ENCODE measurements at regions not wholly inside any gene's neighbourhood (a gene's known extent, or its start where the extent isn't known, plus 50 kb on each side); places are given as distances from the start of the nearest gene placed in this dataset.

DNA sequence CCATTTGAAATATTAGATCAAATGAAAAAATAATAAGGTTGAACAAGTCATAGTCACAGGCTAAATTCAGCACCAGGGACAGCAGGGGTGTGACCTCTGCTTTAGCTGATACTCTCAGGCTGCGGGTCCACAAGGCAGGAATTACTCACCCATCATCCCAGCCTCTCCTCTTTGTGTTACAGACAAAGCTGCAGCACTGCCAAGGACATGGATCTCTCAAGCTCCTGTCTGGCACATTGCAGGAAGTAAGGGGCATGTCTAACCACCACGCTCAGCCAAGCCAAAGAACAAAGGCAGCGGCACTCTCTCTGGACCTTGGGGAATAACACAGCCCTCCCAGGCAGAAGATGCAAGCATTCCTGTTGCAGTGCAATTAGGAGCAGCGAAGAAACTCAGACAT is 783.8 kb downstream of the VRK1 start:
- DNase-seq (ENCODE audit: low spot score) = no peak

DNA sequence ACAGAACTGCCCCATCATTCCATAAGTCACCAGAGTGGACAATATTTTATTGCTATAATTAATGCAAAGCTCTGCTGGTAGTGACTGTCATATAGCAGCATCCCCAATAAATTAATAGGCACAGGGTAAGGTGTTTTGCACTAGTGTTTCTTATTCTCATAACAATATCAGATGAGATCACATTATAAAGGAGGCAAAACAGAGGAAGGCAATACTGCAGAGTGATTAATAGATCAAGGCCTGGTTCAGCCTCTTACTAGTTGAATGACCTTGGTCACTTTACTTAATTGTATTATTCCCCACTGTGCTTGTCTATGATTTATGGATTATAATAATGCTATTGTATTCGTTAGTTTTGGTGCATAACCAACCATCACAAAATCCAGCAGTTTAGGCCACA is 784.8 kb downstream of the VRK1 start:
- no peak for DNase-seq (ENCODE audit: low spot score)

DNA sequence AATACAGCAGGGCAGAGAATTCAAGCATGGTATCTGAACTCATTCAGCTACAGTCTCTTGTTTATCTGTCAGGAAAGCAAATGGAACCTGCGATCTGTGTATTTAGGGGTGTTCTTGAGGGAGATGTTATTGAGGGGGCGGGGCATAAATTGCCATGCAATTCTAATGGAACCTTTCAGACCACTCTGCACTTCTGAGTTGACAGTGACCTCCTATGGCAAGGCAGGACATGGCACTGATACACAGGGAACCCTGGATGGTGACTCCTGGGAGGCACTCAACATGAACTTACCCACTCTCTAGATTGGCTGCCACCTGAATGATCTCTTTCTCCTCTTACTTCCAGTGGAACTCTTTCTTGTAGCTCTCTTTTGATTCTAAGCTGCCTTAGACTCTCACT is 787.3 kb downstream of the VRK1 start:
- no peak for DNase-seq (ENCODE audit: low spot score)

DNA sequence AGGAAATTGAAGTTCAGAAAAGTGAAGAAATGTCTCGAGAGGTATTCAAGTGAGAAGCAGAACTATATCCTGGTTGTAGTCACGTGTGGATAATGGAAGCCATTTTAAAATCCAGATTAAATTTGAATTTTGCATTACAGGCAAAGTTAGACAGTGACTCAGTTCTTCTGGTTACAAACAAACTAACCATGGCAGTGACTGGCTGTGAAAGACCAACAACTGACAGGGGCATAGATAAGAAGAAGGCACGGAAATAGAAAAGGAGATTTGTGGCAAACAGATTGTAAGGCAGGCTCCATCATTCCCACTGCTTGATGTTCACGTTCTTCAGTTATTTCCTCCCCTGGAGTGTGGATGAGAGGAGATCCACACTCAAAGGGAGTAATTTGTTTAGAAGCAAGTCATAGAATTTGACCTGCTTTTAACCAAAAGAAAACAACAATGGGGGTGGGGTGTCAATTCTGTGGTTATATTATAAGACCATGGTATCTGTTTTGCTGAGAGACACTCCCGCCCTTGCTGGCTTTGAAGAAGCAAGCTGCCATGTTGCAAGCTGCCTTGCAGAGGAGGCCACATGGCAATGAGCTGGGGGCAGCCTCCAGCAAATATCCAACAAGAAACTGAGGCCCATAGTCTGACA is 795.3 kb downstream of the VRK1 start:
- no peak for DNase-seq (ENCODE audit: low spot score)

DNA sequence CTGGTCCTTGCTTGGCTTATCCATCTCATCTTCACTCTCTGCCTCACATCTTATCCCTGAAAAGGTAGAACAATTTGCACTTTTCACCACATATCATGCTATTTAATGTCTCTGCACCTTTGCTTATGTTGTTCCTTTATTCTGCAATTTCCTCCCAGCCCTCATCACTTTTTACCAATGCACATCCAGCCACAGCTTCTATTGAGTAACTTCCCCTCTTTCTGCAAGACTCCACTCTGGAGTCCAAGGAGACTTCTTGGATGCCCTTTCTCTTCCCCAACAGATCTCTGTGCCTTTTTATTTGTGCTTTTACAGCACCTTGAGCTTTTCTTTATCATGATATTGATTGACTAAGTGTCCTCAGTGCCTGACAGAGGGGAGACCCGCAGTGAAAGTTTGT is 797.1 kb downstream of the VRK1 start:
- no peak for DNase-seq (ENCODE audit: low spot score)

DNA sequence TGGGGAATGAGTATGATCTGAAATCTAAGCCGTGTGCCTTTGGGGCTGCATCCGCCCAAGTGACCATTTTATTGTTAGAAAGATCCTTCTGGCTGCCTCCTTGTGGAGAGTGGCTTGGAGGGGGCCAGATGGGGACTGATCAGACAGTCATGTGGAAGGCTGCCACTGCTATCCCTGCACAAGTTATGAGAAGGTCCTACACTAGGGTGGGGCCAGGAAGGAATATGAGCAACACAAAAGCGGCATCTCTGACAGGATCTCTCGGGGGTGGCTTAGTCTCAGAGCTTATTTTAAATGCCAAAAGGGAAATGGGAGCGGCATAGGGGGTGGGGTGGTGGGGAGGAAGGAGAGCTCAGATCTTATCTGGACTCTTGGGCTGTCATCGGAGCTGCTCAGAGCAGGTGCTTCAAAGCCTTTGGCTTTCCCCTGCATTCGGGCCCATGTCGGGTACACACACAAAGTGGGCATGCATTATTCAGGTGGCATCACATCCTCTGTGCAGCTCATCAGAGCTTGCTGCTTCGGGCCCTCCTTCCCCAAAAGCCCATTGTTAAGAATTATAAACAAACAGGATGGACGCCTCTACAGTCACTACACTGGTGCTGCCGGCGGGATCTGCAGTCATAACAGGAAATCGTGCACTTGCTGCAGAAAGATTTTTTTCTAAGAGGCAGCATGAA is 805.4 kb downstream of the VRK1 start:
- DNase-seq (ENCODE audit: low spot score) = no peak

DNA sequence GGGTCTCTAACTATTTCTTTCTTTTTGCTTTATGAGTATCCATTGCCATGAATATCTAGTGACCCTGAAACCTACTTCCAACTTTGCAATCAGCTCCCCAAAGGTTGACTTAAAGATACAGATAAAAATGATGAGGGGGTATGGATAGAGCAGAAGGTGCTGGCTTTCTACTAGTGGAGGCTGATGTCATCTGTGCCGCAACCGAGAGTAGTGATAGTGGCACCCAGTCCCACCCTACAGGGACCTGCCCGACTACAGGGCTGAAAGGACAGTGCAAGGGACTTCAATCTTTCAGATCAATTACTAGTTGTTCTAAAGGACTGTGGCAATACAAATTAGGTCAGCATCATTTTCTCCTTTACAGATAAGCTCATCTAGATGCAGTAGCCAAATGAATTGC is 806.0 kb downstream of the VRK1 start:
- DNase-seq (ENCODE audit: low spot score) = no peak

DNA sequence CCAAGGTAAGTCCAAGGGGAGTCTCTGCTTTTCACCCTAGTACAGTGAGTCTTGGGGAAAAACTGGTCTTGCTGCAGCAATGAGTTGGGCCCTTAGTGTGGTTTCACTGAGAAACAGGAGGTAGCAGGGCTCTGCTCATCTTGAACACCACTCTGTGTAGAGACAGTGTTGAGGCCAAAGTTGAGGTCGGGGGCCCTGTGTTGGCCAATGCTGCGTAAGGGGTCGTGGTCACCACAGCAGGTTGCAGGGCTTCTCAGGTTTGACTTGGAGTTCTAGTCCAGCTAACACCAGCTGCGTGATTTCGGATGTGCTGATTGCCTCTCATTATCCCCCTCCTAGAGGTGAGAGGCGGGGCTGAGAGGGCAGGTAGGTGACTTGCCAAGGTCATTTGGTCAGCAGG is 807.5 kb downstream of the VRK1 start:
- no peak for DNase-seq (ENCODE audit: low spot score)

DNA sequence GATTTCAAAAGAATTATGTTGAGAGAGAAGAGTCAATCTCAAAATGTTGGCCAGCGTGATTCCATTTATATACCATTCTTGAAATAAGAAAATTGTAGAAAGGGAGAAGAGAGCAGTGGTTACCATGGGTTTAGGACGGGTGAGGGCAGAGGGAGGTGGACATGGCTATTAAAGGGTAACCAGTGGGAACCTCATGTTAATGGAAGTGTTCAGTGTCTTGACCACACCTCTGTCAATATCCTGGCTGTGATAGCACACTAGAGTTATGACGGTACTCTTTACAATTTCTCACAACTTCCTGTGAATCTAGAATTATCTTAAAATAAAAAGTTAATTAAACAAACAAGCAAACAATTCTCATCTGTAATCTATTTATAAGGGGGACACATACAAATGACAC is 821.2 kb downstream of the VRK1 start:
- no peak for DNase-seq (ENCODE audit: low spot score)

DNA sequence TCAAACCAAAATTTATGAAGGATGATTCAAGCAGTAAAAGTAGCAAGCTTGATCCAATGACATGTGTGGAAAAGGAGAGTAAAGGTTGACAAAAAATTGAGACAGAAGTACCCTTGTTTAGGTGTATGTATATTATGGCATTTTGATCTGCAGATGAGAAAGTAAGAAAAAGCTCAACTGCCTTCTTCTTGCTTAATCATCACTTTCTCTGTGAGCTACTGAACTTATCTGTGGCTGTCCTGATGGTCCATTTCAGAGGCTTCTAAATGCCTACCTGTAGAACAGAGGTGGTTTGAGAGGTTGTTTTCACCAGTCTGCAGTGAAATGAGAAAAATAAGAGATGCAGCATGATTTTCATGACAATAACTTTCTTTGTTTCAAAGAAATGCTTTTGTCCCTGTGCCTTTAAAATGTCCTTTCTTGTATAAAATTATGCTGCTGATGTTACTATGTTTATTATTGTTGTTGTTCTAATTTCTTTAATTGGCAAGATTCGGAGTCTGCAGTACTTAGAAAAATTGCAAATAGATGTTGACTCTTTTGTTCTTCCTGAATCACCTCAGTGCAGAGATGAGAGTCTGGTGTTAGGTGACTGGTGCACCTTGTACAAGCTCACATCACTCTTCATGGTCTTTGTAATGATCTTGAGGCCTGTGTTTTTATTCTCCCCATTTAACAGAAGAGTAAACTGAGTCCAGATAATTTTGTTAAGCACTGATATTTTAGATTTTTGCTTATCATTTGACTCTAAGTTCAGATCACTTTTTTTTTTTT is 821.9 kb downstream of the VRK1 start:
- DNase-seq (ENCODE audit: low spot score) = no peak

DNA sequence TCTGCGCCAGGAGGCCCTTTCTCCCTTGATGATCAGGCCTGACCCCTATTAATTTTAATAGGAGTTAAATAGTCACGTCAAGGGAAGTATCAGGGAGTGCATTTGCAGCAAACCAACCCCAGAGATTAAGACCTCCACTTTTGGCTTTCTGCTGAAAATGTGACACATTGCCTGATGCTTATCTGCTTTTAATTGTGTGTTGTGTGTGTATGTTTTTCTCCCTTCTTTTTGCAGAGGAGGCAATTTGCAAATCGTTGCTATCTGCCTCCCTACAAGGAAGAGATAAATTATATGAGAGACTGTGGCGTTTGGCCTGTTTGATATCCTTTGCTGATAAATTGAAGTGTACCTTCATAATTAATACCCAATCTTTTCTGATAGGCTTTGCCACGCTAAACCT is 822.9 kb downstream of the VRK1 start:
- no peak for DNase-seq (ENCODE audit: low spot score)

DNA sequence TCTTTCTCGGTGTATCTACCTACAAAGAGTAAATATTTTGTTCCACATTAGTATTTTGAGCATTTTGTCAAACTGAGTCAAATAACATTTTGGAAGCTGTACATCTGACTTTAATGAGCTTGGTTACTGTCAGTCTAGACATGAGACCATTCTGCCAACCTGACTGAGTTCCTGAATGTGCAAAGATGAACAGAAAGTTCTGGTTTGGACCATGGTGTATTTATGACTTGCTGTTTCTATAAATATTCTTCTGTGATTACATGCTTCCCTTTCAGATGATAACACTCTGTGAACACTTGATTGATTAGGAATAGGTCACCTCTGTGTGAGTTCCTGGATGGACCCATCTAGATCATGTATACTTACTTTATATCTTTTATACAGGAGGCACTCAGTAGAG is 827.8 kb downstream of the VRK1 start:
- no peak for DNase-seq (ENCODE audit: low spot score)

DNA sequence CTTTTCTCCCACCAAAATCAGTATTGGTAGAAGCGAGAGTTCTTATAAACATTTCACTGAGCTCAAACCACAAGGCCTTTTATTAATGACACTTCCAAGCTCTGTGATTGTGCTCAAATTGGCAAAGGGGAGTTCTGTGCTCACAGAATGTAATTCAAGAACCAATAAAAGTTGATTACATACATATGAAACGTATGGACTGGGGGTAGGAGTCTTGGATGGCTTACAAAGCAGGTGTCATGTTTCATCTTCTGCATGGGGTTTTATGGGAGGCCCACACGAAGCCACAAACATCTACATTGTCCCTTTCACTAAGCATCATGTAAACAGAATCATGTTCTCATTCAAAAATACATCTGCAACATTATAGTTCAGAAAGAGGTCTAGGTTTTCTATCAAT is 828.3 kb downstream of the VRK1 start:
- no peak for DNase-seq (ENCODE audit: low spot score)

DNA sequence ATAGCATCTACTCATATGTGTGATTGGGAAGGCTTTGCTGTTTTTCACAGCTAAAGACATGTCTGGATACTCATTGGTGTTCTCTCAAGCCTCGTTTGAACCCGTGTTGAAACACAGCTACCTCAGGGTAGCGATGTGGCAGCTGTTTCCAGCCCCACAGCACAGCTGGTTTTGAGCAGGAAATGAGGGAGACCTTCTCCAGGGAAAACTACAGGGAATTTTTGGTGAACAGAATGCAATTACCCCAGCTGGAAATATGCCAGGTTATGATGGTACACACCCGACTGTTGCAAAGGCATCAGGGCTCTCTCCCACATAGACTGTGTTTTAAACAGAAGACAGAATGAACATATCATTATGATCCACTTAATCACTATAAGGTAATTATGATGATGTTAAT is 828.9 kb downstream of the VRK1 start:
- no peak for DNase-seq (ENCODE audit: low spot score)

DNA sequence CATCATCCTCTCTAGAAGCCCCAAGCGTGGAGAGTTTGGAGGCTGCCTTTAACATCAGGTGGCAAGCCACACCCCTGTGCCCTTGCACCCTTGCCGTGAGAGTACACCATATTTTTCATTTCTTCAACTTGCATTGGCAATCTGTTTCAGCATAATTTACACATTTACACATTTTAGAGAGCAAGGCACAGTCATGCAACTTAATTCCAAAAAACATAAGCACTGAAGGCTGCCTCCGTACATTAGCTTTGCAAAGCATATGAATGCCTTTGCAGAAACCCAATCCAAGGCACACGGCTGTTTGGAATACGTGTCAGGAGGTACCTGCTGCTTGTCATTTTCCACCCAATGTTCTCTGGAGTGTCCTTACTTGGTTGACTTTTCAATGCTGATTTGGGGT is 833.1 kb downstream of the VRK1 start:
- no peak for DNase-seq (ENCODE audit: low spot score)

DNA sequence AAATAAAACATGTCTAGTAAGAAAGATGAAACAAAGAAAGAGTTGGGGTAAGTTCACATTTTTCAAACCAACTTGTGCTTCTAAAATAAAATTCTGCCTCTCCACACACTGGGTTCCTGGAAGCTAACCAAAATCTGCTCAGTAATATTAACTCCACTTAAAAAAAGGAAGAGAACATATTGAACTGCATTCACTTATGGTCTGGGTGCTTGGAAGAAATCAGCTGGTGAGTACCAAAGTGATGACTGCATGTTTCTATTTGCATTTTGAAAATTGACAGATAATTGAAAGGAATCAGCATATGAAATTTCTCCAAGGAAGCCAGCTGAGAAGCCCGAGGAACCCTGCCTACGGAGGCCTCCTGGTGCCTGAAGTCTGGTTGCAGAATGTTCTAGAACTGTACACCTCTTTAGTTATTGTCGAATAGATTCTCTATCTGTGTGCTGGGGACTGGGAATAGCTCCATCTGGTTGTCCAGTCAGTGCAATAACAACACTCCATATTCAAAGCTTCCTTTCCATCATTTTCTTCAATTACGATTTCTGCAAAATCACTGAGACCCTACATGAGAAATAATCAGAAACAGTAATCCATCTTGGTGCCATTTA is 836.1 kb downstream of the VRK1 start:
- no peak for DNase-seq (ENCODE audit: low spot score)

DNA sequence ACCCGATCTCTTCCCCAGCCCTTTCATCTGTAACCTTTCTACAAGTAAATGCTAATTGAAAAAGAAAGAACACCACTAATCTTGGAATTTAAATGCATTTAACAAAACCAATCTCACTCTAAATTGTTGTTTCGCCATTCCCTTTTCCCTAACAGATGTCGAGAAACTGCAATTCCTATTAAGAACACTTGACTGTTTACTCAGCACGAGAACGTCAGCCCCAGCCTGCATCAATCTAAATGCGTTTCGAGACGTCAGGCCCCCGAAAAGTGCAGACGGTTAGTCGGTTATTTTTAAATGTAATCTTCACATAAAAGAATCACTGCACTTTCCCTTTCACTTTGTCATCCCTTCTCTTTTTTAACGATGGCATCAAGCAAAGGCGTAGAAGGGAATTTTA is 837.6 kb downstream of the VRK1 start:
- DNase-seq (ENCODE audit: low spot score) = no peak

DNA sequence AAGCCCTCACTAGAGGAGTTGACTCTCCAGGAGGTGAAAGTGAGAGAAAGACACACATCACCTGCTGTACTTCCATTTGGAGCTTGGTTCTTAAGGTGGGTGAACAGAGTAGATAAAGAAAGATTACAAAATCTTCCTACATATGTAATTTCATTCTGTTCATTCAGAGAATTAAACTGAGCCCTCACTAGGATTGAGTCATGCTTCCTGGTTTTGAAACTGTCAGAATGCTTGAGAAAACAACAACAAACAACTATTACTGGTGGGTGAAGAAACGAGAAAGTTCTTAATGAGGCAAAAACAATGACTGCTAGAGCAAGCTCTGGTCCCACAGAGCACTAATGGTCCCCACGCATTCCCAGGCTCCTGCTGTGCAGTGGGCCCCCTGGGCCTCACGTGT is 841.7 kb downstream of the VRK1 start:
- DNase-seq (ENCODE audit: low spot score) = no peak

DNA sequence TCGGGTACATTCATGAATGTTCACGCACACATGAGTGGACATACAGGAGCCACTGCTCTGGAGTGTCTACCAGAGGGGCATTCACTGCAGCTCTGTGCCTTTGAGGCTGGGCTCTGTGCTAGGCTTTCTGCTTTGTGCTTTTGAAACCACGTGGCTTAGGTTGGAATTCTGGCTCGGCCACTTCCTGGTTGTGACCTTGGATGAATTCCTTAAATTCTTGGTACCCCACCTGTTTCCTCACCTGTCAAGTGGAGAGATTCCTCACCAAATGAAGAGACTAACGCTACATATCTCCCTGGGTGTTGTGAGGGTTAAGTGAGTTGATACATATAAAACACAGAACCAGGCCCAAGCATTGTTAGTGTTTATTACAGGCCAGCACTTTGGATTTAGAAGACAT is 842.8 kb downstream of the VRK1 start:
- no peak for DNase-seq (ENCODE audit: low spot score)

DNA sequence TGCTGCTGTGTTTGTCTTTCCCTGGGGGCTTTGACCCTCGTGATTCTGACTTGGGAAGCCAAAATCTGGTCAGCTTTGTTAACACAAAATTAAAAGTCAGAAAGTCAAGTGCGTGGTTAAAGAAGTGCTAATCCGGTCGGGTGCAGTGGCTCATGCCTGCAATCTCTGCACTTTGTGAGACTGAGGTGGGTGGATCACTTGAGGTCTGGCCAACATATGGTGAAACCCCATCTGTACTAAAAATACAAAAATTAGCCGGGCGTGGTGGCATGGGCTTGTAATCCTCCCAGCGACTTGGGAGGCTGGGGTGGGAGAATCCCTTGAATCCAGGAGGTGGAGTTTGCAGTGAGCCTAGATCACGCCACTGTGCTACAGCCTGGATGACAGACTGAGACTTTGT is 844.6 kb downstream of the VRK1 start:
- no peak for DNase-seq (ENCODE audit: low spot score)

DNA sequence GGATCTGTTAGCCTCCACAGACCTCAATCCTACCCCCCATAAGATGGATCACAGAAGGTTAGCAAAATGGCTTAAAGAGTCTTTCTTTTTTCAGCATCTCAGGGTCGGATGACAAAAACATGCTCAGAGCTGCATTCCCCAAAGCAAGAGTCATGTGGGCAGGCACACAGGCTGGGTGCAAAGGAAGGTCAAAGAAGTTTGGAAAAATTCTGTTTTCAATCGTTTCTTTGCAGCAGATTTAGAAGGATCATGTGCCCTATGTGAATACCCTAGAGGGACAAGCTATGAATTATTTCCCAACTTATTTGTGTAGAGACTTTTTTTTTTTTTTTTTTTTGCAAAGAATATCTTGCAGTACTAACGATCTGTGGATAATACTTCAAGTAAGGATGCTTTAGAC is 845.4 kb downstream of the VRK1 start:
- no peak for DNase-seq (ENCODE audit: low spot score)

DNA sequence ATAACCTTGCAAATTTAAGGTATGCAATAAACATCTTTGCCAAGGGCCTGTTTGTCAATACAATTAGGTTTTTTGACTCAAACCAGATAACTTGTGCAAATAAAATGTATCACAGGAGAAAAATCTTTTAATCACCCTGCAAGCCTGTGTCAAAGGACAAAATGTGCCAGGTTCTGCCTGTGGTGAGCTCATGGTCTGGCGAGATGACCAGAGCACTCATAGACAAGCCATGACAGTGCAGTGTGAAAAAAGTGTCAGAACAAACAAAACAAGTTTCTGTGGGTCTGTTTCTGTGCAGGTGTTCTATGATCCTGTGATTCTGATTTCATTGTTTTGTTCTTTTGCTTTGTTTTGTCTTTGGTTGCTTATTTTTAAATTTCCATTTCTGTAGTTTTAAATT is 847.2 kb downstream of the VRK1 start:
- DNase-seq (ENCODE audit: low spot score) = no peak

DNA sequence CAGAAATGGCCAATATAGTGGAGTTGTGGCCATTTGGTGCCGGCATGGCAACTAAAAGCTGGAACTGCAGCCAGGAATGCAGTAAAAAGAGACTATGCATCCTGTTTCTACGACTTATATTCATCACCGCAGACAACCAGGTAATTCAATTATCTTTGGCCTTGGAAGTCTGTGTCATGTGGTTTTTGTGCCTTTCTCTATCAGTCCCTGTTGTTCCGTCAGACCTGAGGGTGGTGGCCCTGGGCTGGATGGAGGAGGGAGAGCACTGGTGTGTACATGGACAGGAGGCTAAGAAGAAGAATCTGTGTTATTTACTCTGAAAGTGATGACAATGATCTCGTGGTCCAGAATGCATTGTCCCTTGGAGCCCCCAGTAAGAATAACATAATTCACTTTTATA is 852.6 kb downstream of the VRK1 start:
- DNase-seq (ENCODE audit: low spot score) = no peak
